Hematopoietic multipotent progenitor cell treated with erythropoietin and hydrocortisone succinate and interleukin-3 and kit ligand, for 8 days (in vitro differentiated cells): ENCODE measurements at regions not wholly inside any gene's neighbourhood (a gene's known extent, or its start where the extent isn't known, plus 50 kb on each side); places are given as distances from the start of the nearest gene placed in this dataset.

ENCODE experiments used
- DNase-seq: peaks from one replicate; pipeline ENCODE4 v3.0.0-alpha.2; 2015

DNA sequence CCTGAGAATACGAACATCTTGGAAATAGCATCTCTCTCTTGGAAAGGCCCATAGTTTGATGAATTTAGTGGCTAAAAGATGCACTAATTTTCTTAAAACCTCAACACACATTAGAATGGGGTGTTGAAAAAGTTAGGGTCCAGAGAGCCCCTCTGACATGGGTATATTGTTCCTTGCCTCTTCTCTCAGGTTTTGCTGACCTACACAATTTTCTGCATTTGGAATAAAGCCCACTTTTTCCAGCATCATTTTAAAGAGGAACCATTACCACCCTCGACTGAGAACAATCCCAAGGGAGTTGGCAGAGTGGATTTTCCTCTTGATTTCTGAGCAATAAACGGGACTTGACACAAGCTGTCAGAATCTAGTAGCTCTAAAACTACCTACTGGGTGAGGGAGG is 156.1 kb downstream of the PMP22 start:
- no peak for DNase-seq

DNA sequence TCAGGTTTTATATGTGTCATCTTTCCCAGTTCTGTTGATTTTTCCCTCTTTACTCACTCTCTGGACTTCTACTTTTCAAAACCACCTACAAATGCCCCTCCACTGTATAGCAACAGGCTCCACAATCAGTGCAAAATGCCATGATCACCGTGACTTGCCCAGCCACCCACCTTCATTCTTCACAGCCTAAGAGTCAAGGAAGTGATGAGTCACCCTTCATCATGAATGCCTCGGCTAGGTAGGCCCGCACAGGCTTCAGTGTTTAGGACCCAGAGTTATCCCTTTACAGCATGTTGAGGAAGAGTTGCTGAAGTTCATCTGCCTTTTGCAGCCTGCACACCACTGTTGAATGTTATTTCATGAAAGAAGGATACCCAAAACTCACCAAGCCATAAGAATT is 158.6 kb downstream of the PMP22 start:
- no peak for DNase-seq

DNA sequence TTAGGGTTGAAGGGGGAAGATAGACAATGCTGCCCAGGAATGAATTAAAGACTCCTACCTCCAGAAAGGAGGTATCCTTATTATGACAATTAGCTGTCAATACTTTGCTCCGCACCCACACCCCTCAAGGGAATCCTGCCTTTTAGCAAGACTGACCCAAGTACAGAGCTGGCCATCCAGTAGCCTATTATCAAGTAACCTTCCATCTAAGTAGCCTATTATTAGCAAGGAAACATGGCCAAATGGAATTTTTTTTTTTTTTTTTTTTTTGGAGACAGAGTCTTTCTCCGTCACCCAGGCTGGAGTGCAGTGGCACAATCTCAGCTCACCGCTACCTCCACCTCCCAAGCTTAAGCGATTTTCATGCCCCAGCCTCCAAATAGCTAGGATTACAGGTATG is 161.3 kb downstream of the PMP22 start:
- no peak for DNase-seq

DNA sequence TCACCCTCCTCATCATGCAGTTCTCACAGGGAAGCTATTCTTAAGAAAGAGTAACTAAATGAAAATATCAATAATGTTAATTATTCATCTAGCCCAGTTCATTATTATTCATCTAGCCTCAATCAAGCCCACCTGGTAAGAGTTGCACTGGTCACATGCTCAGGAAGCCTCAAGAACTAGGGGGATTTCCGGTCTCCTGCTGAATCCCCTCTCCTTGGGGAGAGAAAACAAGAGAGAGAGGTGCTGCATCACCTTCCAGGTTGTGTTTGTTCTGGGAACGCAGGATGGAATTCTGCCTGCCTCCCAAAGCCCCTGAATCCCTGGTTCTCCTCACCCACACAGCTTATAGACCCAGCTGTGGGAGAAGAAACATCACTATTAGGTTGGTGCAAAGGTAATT is 164.0 kb downstream of the PMP22 start:
- no peak for DNase-seq

DNA sequence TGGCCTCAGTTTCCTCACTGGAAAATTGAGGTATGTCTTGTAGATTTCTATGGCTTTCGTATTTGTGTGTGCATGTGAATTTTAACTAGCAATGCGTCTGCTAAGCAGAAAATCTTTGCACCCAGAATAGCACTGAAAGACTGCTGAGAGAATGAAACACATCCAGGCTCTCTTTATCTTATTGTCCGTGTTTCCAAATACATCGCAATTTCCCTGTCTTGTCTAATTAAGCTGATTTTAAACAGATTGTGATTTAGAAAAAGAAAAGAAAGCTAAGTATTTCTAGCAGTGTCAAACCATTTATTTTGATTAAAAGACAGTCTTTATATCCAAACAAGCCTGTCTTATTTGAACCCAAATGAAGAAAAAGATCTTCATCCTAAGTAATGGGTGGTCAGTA is 168.6 kb downstream of the PMP22 start:
- no peak for DNase-seq

DNA sequence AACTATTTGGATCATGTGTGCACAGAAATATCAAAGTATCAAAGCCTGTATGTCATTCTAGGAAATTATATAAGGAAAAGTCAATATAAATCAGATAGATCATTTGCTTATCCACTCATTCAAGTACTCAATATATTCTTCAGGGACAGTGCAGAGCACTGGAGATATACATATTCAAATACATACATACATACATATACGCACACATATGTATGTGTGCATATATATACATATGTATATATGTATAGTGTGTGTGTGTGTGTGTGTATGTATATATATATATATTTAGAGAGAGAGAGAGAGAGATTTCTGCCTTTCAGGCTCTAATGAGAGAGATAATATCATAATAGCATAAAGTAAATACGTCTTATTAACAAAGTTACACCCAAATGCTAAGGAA is 169.2 kb downstream of the PMP22 start:
- DNase-seq: no peak

DNA sequence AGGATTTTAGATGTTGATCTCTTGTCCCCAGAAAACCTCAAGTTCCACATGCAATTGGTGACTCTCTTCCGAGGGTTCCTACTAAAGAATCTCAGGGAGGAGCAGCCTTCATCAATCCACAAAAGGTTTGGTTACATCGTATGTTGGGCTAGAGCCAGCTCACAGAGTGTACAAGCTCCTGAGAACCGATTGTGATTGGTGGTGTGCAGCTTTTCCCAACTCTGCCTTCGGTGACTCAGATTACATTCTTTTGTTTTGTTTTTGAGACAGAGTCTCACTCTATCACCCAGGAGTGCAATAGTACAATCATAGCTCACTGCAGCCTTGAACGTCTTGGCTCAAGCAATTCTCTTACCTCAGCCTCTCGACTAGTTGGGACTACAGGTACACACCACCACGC is 172.4 kb downstream of the PMP22 start:
- DNase-seq: no peak

DNA sequence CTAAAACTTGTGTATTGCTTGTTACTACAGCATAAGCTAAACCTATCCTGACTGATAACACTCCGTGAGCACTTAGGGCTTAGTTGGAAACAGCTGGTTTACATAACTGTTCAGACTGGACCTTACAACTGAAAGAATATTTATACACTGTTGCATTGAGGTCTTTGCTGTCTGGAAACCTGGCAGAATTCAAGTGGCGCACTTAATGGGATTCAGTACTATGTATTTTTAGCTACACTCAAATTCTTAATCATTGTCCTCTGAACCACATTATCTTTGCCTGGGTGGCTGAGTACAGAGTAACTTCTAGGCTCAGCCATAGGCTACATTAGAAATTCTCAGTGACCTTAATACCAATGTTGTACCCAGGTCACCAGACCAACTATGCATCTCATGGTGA is 172.9 kb downstream of the PMP22 start:
- no peak for DNase-seq

DNA sequence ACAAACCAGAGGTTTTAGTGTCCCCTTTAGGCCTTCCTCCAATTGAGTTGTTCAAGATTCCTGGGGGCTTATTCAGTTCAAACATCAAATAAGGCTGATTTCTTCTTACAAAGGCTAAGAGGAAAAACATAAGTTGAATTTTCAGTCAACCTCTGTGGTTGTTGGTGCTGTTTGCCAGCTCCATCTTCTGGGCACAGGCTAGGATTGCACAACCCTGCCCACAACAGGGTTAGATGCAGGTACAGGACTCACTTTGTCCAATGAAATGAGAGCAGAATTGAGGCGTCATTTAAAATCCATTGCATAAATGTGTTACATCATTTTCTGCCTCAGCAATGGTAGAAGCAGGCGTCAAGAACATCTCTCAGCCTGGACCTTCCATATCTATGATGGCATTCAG is 173.3 kb downstream of the PMP22 start:
- no peak for DNase-seq

DNA sequence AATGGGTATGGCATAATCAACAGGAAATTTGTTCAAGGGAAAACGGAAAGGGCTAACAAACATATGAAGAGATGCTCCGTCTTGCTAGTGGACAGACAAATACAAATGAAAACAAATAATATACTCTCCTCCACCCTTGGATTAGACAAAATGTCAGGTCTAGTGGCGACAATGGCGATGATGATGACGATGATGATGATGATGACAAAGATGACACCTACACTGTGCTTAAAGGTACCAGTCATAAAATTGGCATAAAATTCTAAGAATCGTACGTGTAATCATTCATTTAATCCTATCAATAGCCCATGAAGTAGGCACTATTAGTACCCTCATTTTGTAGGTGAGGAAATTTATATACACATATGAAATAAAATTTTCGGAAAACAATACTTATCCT is 174.6 kb downstream of the PMP22 start:
- DNase-seq: no peak

DNA sequence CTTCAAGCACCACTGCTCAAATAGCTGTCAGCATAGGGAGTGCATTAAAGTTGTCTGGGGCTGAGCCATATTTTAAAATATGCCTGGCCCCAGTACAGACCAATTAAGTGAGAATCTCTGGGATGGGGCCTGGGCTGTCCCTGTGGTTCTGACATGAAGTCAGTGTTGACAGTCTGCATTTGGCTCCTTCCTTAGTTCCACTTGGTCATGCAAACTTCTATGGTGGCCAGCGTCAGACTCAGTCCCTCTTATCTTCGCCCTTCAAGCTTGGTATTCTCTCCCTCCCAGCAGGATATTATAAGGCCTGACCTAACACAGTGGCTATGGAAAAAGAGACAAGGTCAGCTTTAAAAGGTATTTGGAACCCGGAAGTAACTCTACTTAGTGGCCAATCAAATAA is 177.2 kb downstream of the PMP22 start:
- no peak for DNase-seq

DNA sequence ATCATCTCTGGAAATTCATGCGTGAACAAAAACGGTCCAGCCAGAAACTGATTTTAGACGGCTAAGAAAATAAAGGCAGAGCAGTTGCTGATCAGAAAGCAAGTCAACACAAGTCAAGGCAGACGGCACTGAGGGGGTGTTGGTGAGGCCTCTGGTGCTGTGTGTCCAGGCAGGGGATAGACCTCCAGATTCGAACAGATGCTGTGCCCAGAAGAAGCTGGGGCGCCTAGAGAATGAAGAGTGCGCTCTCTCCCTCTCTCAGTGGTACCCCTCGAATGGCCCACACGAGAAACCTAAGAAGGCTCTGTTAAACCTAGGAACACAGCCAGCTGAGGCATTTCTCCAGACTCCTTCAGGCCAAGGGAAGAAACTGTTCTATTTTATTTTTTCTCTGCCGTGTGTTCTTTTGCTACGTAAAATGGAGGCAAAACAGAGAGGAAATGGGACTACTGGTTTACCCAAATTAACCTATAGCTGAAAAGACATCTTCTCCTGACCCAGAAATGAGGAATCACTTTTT is 178.3 kb downstream of the PMP22 start:
- no peak for DNase-seq

DNA sequence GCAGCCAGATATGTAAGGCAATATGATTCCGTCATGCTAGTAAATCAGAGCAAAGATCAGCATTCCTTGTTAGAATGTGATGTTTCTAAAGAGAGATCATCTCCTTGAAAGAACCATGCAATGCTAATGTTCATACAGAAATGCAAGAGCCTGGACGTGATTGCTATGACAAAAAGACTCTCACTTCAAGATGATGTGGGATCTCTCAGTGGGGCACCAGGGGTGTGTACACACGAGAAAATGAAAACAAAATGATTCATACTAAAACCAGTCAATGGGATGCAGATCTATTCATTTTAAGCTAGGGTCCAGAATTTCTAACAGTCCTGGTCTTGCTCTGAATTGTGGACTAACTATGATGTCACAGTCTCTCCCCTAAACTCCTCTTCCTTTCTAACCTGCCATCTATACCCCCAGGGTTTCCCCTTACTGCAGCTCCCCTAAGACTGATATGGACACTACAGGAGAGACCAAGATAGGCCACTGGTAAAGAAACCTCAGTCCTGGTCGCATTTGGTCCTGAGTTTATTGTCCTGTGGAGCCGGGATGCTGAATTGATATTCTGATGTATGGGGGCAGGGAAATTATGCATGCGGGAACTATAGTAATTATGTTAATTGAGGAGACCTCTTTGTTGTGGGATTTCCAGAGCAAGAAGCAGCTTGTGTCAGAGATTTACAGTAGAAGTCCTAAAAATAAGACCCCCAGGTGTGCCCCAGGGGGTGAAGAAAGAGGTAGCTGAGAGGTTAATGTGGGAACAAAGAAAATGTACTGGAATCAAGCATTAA is 179.0 kb downstream of the PMP22 start:
- DNase-seq: no peak

DNA sequence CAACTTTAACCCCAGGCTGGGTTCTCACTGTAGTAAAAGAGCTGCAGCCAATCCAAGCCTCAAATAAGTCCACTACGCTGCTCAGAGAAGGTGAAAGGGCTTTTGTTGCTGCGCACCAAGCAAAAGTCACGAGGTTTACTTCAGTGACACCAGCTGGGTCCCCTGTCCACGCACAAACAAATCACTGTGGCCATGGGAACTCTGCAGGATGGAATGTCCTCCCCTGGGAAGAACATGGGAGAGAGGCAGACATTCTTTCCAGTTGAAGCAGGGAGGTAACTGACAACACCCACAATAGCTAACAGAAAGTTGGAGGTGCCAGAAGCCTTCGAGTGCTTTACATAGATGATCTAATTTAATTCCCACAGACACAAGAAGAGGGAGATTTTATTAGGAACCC is 181.9 kb downstream of the PMP22 start:
- DNase-seq: no peak

DNA sequence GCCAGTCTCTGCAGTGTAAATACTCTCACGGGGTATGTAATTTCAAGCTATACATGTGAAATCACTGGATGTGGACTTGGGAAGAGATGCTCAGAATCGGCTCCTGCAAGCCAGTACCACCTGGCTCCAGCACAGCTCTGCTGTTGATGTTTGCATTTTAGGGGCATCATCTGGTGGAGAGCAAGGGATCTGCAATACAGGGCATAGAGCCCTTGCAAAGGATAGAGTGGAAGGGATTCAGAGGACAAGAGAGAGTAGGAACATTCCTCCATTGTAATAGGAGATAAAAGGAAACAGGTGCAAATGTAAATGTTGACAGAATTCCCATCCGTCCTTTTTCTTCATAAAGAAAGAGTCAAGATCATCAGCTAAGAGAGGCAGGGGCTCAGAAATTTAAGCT is 184.1 kb downstream of the PMP22 start:
- no peak for DNase-seq

DNA sequence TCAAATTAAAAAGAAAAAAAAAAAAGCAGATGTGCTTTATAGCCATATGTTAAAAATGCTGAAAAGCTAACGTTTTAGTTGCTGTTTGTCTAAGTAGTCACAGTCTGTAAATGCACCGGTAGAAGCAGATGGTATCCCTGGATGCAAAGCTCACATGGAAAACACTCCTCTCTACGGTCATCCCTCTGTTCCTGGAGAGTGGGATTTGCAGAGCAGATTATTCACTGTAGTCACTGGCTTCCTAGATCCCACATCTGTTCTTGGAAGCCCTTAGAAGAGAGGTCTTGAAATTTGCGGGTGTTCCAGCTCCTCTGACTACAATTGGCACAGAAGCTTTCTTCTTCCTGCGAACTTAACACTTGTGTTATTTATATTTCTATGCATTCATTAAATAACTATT is 186.6 kb downstream of the PMP22 start:
- DNase-seq: no peak

DNA sequence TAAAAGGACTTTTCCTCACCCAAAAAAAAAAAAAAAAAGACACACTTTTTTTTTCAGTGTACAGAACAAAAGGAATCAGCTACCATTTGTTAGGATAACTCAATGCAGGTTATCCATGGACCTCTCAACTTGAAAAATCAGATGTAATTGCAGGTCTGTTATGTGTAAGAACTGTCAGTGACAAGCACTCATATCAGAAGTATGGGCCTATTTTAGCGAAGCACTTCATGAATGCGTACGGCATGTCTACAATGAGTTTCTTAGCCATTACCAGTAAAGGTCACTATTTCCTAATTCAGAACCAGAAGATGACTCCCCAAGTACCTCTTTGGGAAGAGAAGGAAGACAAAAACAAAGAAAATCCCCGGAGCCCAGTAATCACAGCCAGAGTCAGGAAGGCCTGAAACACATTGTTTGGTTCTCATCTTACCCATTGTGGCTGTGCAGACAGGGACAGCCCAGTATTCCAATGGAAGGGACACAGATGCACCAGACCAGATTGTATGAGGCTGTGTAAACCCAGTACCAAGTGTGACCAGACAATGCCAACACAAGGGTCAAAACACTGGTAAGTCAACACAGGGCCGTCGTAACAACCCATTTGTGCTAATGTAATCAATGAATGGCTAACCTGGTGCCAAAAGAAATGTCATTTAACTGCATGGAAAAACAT is 188.0 kb downstream of the PMP22 start:
- DNase-seq: no peak

DNA sequence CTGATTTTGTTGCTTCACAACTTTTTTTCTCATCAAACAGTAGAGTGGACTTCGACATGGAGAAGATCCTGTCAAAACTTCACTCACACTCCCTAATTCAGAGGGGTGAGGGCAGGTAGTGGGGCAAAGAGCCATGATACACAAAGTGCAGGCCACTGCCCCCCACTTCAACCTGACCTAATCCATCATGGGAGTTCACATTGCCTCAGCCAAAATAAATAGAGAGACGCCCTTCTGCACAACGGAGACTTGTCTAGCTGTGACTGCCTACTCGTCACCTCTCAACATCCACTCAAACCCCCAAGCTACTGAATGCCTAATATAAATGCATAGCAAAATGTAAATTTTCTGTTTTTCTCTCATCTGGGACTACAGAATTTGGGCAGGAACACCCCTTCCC is 213.2 kb downstream of the PMP22 start:
- DNase-seq: no peak

DNA sequence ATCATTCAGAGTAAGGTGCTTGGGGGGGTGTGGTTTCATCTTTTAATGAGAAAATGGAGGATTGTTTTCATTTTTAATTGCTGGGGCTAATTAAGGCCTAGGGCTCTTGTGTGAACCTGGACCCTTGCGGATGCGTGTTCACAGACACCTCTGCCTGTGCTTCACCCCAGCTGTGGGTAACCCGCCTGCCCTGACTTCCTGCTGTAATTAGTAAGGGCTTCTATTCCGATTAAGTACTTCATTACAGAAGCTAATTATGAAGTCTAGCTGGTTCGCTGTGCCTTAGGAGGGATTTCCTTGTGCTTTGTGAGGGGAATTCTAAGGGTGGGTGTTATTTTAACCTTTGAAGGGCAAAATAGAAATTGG is 215.3 kb downstream of the PMP22 start:
- DNase-seq: no peak

DNA sequence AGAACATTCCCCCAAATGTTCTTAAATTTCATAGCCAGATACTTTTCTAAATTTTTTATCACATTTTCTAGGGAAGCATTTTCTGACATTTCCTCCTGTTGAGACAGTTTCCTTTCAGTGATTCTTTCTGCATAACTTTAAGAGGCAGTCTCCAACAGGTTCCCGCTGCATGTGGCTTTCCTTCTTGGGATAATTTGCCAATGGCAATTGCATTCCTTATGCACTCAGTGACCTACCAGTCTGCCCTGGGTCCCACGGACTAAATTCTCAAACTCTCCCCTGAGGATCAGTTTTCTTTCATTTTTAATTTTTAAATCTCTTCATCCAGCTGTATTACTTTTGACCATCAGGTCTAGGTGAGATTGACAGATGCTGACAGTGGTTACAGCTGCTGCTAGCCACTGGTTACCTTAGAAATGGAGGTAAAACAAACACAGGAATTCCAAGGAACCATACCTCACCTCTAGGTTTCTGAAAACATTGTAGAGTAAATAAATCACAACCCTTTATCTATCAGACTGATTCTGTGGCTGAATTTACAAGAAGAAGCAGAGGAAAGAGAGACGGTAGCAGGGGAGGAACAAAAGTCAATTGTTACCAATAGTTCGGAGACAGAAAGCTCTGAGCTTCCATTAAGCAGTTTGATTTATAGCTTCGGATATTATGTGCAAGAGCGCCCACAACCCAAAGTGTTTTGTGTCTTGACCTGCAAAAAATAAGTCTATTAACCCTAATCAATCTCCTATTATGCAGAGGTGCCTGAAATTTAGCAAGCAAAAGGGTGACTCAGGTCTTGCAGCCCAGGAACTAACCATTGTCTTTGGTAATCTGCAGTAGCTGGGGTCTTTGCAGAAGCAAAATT is 216.0 kb downstream of the PMP22 start:
- no peak for DNase-seq

DNA sequence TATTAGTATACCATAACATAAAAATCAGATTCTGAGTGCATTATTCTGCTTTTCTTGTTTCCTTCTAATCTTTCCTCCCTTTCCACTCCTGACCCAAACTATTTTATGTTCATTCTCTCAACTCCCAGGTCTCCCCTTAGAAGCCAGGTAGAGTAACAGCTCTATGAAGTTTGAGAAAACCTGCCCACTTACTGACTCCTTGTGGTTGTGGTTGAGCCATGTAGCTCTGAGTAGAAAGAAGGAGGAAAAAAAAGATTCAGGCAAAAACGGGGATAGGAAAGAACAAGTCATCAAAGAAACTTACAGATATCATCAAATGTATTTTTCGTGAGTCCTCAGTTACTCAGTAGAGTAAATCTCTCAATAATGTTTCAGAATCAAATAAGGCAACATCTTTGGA is 216.7 kb downstream of the PMP22 start:
- DNase-seq: no peak

DNA sequence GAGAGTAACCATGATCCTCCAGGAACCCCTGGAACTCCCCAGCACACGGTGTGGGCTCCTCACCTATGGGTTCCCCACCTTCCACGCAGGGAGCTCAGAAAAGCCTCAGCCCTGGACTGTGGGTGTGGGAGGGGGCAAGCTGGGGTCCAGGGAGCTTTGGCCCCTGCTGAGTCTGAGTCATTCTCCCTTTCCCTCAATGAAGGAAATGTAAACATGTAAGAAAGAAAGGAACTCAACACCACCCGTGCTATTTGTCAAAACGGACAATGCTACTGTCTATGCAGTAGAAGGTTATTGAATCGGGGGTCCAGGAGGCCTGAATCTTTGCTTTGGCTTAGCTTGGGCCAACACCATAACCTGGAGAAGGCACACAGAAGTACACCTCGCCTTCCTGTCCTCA is 222.8 kb downstream of the PMP22 start:
- no peak for DNase-seq

DNA sequence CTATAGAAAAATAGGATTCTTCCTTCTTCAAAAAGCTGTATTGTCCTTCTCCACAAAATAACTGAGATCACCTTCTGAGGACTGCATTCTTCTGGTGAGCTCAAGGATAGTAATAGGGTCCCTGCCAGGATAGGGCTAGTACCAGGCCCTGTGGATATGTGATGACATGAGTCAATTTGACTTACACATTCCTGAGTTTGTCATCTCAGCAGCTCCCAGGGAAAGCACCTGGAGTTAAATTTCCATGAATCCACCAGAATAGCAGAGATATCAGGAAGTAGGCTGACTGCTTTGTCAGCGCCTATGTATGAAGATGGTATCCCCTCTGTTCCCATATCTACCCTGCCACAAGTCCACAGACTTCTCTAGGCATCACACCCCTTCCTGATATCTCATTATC is 225.8 kb downstream of the PMP22 start:
- no peak for DNase-seq

DNA sequence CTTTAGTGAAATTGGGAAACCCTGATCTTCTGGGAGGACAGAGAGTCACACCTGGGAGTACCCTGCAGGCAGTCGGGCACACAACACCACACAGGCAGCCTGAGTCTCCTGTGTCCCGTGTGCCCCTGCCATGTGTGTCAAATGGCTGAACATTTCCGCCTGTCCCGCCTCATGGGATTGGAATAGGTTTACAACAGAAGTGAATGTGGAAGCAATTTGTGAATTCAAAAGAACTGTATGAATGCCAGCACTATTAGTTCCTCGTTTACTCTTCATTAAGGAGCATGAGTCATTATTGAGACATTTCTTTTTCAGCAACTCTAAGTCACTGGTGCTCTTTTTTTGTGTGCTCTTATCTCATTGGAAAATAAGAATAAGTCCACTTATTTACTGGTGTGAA is 226.5 kb downstream of the PMP22 start:
- DNase-seq: no peak
